ENCODE measurements at regions not wholly inside any gene's neighbourhood (a gene's known extent, or its start where the extent isn't known, plus 50 kb on each side); places are given as distances from the start of the nearest gene placed in this dataset.

DNA sequence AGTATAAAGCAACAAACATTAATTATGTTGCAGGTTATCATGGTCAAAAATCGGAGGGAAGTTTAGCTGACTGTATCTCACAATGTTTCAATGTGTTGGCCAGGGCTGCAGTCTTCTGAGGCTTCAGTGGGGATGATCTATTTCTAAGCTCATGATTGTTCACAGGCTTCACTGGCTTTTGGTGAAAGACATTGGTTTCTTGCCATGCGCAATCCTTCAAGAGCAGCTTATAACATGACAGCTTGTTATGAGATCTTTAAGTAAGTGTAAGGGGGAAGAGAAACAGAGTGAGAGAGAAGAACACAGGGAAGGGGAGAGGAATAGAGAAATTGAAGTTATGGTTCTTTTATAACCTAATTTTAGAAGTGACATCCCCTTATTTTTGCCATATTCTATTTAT is 385.9 kb upstream of the CHD1 start:
- in situ Hi-C loops (cut with HindIII; ENCODE audit: low sequenced_read_pairs), result no loop called here
- no peak overlapping the region for H3K4me3 ChIP-seq (ENCODE audit: low read depth, low read length)
- DNase-seq (ENCODE audit: low read depth), result no peak
- no peak for TF ChIP-seq CTCF (IDR thresholded peaks at IDR 0.05; ENCODE audit: low read depth, low read length, missing control alignments)

DNA sequence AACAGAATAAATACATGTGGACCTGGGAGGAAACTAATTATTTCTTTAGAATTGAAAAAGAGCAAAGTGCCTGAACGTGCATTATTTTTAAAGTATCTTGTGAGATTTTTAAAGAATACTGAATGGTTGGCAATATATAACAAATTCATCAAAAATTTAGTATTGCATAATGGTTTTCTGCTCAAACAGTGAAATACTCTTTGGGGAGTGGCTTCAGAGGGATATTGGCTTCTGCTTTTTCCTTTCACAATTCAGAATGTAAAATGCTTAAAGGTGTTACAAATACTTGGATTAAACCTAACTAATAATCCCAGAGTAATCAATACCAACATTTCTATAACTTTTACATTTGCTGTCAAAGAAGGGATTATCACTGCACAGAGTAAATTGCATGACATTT is 379.3 kb upstream of the CHD1 start:
- TF ChIP-seq CTCF (IDR thresholded peaks at IDR 0.05; ENCODE audit: low read depth, low read length, missing control alignments), result no peak
- H3K4me3 ChIP-seq (ENCODE audit: low read depth, low read length), result no peak overlapping the region
- DNase-seq (ENCODE audit: low read depth), result no peak
- in situ Hi-C loops (cut with HindIII; ENCODE audit: low sequenced_read_pairs), result no loop called here

GRCh38 chr5:99305045-99305580 is 376.3 kb upstream of the CHD1 start:
- H3K4me3 ChIP-seq (ENCODE audit: low read depth, low read length), result no peak overlapping the region
- TF ChIP-seq CTCF (IDR thresholded peaks at IDR 0.05; ENCODE audit: low read depth, low read length, missing control alignments), result no peak
- DNase-seq (ENCODE audit: low read depth), result no peak
- in situ Hi-C loops (cut with HindIII; ENCODE audit: low sequenced_read_pairs), result no loop called here

GRCh38 chr5:99285606-99286005 is 356.8 kb upstream of the CHD1 start:
- in situ Hi-C loops (cut with HindIII; ENCODE audit: low sequenced_read_pairs), result no loop called here
- TF ChIP-seq CTCF (IDR thresholded peaks at IDR 0.05; ENCODE audit: low read depth, low read length, missing control alignments), result no peak

DNA sequence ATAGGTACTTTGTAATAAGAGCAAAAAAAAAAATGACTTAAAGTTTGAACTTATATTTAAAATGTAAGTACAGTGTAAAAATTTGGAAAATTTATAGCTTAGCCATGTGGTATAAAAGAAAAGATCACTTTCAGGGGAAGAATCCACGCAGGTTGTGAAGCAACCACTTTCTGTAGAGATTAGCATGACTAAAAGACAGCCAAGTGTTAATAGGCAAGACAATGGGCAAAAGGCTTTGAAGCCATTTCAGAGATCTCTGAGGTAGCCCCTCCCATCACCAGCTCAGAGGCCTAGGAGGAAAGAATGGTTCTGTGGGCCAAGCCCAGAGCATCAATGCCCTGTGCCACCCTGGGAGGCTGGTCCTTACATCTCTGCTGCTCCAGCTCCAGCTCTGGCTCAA is 346.3 kb upstream of the CHD1 start:
- in situ Hi-C loops (cut with HindIII; ENCODE audit: low sequenced_read_pairs), result no loop called here

More at GRCh38 chr5:99285606-99286005, 356.8 kb upstream of the CHD1 start:
- DNase-seq (ENCODE audit: low read depth), result no peak
- no peak overlapping the region for H3K4me3 ChIP-seq (ENCODE audit: low read depth, low read length)

GRCh38 chr5:99272576-99272975 is 343.8 kb upstream of the CHD1 start:
- no peak for DNase-seq (ENCODE audit: low read depth)
- TF ChIP-seq CTCF (IDR thresholded peaks at IDR 0.05; ENCODE audit: low read depth, low read length, missing control alignments), result no peak
- in situ Hi-C loops (cut with HindIII; ENCODE audit: low sequenced_read_pairs), result loop anchor here (25.0 kb wide), 1 partner anchor 110 kb away; no protein-coding TSS in a partner anchor
- no peak overlapping the region for H3K4me3 ChIP-seq (ENCODE audit: low read depth, low read length)

More for the DNA sequence above, 346.3 kb upstream of the CHD1 start:
- no peak for DNase-seq (ENCODE audit: low read depth)
- no peak overlapping the region for H3K4me3 ChIP-seq (ENCODE audit: low read depth, low read length)
- no peak for TF ChIP-seq CTCF (IDR thresholded peaks at IDR 0.05; ENCODE audit: low read depth, low read length, missing control alignments)
